ENCODE measurements at regions not wholly inside any gene's neighbourhood (a gene's known extent, or its start where the extent isn't known, plus 50 kb on each side); places are given as distances from the start of the nearest gene placed in this dataset.
"Not testable (repeated sequence)": the region's sequence is repeated elsewhere in the genome, so short reads cannot be mapped to it uniquely, and the experiment has no call there.

DNA sequence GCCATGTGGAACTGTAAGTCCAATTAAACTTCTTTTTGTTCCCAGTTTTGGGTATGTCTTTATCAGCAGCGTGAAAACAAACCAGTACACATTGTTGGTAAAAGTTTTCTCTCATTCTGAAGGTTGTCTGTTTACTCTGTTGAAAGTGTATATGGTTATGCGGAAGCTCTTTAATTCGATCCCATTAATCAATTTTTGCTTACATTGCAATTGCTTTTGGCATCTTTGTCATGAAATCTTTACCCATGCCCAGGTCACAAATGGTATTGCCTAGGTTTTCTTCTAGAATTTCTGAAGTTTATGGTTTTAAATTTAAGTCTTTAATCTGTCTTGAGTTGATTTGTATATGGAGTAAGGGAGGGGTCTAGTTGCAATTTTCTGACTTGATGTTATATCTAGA lies 1901.9 kb downstream of the MAT2B start:
- no peak for DNase-seq (ENCODE audit: low spot score)

DNA sequence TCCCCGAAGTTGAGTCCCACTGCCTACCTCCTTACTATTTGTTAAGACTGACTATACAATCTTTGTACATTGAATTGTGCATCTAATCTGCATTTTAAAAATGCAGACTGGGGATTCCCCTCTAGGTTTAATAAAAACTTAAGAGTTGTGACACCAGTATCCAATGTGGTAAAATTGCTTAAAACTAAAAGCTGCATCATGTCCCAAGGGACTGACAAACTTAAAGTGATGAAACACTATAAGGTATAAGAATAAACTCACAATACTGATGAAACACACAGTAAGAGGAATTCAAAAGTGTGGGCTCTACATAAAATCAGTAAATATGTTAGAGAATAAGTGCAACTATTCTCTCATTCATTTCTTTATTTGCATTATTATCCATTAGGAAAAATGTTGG lies 1905.1 kb downstream of the MAT2B start:
- DNase-seq (ENCODE audit: low spot score), result no peak

DNA sequence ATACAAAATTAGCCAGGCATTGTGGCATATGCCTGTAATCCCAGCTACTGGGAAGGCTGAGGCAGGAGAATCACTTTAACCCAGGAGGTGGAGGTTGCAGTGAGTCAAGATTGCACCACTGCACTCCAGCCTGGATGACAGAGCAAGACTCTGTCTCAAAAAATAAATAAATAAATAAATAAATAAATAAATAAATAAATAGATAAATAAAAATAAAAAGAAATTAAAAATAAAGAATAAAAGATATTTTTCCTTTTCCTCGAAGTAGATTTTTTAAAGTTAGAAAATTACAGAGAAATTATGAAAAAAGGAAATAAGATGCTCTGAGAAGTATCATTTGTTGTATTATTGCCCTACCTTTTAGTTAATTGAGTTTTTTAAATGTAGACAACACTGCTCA lies 1906.1 kb downstream of the MAT2B start:
- not testable (repeated sequence) for DNase-seq (ENCODE audit: low spot score)

DNA sequence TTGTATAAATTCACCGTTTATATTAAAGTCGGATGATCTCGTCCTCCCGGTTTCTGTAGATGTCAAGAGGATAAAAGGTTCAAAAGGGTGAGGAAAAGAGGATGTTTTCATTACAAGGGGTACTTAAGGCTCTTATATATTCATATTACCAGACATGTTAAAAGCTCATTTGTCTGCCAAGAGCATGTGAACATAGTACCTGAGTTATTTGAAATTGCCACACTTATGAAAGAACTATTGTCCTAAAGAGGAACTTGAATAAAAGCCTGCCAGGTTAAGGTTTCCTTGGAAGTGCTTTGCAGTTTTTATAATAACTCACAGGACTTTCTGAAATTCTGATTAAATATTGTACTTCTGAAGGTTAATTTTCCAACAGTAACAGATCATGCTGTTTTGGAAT lies 1915.1 kb downstream of the MAT2B start:
- DNase-seq (ENCODE audit: low spot score), result no peak

DNA sequence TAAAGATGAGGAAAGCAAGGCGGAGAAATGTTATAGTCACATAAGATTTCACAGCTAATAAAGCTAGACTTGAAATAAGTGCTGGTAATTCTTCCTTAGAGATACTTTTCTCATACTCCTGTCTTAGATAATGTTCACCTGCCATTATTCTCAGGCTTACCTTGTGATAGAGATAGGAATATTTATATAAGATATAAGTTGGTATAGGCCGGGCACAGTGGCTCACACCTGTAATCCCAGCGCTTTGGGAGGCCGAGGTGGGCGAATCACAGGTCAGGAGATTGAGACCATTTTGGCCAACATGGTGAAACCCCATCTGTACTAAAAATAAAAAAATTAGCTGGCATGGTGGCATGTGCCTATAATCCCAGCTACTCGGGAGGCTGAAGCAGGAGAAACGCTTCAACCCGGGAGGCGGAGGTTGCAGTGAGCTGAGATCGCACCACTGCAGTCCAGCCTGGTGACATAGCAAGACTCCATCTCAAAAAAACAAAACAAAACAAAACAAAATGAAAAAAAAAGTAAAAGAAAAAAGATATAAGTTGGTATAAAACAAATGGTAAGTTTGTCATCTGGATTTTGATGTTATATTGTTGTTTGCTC lies 1918.4 kb downstream of the MAT2B start:
- DNase-seq (ENCODE audit: low spot score), result no peak

DNA sequence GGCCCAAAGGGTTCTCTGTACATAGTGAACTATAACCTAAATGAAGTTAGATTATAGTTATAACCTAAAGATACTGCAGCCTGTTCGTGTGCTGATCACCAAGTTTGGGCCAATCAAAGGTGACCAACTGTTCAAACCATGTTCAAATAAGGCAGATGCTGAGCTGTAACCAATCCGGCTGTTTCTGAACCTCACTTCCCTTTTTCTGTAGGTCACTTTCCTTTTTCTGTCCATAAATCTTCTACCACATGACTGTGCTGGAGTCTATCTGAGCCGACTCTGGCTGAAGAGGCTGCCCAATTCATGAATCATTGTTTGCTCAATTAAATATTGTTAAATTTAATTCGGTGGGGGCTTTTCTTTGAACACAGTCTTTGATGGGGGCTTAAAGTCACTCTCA lies 1920.2 kb downstream of the MAT2B start:
- no peak for DNase-seq (ENCODE audit: low spot score)

DNA sequence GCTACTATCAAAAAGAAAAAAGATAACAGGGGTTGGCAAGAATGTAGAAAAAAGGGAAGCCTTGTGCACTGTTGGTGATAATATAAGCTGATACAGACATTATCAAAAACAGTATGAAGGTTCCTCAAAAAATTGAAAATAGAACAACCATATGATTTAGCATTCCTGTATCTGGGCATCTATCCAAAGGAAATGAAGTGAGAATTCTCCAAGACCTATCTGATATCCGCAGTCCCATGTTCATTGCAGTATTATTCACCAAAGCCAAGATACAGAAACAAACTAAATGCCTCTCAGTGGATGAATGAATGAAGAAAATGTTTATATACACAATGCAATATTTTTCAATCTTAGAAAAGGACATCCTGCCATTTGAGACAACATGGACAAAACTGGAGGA lies 1943.3 kb downstream of the MAT2B start:
- DNase-seq (ENCODE audit: low spot score), result no peak

DNA sequence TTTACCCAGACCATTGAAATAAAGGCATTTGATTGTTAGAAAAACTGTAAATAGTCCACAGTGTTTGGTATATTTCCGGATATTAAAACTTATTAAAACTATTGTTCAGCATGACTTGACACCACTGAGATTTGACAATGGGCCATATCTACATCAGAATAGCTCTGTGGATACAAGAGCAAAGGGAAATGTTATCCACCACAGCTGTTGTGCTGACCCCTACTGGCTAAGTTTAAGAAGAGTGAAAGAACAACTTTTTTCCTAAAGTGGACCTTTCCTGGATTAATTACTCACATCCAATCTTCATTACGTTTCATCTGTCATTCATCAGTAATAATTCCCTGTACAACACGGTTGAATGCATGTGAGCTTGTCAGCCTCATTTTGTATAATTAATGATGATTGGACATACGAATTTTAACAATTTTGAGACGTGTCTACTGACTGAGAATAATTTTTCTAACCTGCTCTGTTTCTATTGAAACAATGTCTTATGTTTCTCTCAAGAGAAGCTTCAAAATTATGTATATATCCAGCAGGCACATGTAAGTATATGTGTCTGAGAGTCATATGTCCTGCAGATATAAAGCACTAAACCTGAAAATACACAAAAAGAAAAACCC lies 1952.6 kb downstream of the MAT2B start:
- DNase-seq (ENCODE audit: low spot score), result peak; percentile 10

DNA sequence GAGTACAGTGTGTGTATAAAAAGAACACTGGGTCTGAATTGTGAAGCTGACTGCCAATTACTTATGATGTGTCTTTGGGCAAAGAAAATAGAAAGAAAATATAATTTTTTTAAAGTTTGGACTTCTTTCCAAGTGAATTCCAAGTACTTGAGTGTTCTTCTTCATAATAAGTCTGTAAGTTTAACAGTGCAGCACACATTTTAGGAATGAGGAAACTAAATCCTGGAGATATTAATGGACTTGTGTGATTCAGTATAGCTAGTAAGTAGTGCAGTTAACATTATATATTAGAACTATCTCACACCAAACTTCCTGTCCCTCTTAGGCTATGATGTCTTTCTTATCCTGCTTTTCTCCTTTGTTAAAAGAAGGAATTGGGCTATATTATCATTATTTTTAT lies 1953.8 kb downstream of the MAT2B start:
- no peak for DNase-seq (ENCODE audit: low spot score)

DNA sequence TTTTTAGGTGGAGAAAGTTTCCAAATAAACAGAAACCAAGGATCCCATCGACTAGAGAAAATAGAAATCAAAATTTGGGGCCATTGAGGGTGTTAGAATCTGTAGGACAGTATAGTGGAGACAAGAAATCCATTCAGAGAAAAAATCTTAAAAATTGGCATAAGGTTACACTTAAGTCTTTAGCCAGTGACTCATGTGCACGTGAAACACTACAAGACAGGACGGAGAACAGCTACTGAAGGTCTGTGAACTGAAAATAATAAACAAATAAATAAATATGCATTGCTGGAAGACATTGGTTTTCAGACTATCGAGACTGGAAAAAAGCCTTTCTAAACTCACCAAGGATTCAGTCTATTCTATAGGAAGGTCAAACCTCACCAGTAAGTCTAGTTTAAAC lies 1955.5 kb downstream of the MAT2B start:
- no peak for DNase-seq (ENCODE audit: low spot score)

DNA sequence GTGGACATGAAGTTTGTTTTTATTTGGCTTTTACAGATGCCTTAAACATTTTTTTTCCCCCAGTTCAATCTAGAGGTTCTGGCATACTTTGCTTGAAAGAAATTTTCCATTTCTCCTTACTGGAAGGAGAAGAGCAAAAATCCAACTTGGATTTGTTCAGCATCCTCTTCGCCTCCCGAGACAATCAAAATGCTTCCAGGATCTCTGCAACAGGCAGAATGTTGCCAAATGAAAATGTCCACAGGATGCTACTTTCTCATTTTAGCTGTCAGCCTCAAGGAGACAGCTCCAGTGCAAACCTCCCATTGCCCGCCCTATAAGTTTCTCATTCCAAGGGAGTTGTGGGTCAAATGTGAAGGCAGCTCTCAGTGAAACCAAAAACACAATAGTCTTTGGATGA lies 1972.1 kb downstream of the MAT2B start:
- DNase-seq (ENCODE audit: low spot score), result no peak

DNA sequence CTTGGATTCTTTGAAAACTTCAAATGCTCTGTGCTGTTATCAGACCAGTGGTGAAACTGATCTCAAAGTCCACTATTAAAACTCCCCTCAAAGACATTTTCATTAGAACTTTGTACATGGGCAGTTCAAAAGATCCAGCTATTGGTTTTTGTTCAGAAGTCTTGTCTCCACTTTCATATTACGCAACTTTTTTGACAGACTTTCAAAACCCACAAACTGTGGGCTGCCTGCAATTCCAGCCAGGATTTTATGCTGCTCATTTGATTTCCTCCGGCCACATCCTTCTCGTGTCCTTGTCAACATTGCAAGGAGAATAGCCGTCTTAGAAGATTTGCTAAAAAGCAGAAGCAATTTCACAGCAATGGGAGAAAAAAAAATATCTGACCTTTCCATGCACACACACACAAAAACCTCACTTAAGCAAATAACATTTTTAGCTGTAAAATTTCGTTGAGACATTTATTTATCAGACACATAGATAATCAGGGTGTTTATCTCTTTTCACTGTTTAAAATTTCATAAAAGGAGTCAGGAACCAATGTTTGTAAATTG lies 1990.5 kb downstream of the MAT2B start:
- DNase-seq (ENCODE audit: low spot score), result no peak

DNA sequence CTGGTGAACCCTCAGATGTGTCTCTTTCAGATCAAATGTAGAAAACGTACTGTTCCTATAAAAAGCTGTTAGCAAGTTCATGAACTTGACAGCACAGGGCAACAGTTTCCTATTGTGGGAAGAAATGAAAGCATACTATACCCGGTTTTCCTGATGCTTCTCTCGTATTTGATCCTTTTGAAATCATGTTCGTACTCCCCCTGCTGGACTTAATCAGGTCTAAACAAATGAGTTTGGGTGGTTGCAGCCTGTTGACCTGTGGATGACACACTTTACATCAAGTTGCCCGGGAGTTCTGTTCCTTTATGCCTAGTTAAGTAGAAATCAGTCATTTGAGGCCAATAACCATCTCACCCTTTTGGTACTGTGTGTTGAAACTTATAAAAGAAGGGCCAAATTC lies 1992.3 kb downstream of the MAT2B start:
- no peak for DNase-seq (ENCODE audit: low spot score)

DNA sequence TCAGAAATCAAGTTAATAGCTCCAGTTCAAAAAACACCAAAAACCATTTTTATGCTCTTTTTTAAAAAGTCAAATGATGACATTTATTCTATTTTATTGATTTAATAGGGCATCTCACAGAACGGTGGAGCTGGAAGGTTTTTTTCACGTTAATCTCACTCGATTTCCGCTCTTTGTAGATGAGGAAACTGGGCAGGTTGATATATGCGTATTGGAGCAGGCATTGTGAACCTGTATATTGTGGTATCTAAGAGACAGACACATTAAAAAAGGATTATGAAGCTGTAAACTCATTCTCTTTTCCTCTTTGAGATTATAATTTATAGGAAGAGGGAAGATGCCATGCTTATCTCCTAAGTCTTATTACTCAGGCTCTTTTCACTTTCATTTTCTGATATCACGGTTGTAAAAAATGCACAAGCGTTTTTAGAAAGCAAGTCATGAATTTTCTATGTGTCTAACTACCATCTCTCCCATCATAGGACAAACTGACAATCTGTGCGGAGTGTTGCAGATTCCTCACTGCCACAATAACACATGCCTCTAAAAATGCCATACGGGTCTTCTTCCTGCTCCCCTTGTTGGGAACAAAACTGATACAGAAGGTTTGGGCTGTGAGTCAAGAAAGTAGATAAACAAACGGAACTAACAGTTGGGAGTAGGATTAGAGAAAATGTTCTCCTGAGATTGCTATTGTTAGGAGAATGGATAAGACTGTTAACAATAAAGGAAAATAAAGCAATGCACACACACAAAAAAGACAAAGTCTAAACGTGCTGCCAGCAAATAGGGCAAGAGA lies 1997.7 kb downstream of the MAT2B start:
- DNase-seq (ENCODE audit: low spot score), result no peak

DNA sequence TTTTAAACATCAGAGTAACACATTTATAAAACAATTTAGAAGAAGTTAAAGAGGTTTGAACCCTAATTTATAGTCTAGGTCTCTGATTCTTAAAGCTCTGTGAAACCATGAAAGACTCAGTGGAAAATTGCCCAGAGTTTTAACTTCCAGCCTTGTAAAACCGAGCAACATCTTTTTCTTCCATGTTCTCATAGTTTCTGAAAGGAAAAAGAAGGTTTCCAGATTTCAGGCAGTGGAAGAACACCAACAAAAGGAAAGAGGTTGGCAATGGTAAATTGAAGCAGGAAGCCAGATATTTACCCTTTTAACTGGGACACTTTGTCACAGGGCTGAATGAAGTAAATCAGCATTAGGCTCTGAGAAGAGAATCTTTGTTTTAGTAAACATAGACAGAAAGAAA lies 1999.3 kb downstream of the MAT2B start:
- DNase-seq (ENCODE audit: low spot score), result no peak

DNA sequence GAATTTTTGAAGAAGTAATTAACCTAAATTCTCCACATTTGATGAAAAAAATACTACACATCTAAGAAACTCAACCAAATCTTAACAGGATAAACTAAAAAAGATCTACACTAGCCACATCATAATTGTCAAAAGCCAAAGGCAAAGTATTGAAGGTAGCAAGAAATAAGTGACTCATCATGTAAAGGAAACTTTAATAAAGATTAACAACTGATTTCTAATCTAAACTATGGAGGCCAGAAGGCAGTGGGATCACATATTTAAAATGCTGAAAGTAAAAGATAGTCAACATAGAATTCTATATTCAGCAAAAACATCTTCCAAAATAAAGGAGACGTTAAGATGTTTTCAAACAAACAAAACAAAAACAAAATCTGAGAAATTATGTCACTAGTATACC lies 2002.9 kb downstream of the MAT2B start:
- DNase-seq (ENCODE audit: low spot score), result no peak

DNA sequence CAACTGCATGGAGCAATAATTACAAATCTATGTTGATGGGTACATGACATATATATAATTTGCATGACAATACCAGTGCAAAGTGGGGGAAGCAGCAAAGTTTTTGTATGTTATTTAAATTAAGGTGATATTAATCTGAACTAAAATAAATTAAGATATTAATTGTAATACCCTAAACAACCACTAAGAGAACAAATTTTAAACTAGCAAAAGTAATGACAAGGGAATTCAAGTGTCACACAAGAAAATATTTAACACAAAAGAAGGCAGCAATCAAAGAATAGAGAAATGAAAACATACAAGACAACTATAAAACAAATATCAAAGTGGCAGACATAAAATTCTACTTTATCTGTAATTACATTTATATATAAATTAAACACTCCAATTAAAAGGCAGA lies 2003.4 kb downstream of the MAT2B start:
- DNase-seq (ENCODE audit: low spot score), result no peak

DNA sequence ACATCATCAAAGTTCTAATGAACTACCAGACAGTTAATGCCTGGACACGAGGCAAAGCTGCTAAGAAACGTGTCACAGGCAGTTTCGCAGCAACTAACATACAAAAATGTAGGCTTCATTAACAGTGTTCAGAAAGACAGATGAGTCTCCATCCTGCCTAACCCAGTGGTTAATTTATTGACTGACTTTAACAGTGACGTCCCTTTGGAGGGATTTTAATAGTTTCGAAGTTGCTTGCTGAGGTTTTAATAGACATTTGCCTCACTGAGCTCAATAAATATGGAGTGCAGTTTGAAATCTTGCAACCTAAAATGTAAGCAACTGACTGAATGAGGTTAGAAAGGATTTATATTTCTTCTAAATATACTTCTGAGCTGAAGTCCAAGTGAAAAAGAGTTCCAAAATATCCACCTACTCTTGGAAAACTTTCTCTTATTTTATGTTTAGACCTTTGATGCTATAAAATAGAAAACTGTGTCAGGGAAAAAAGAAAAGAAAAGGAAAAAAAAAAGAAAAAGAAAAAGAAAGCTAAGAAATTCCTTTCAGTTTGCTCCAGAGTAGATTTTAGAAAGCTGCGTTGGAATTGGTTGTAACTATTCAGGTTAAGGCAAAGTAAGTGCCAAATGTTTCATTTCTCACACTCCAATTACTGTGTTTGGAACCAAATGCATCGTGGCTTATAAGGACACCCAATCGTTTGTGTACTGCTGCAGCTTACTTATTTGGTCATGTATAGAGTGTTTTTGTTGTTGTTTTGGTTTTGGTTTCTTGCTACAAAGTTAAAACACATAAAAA lies 2016.6 kb downstream of the MAT2B start:
- no peak for DNase-seq (ENCODE audit: low spot score)

DNA sequence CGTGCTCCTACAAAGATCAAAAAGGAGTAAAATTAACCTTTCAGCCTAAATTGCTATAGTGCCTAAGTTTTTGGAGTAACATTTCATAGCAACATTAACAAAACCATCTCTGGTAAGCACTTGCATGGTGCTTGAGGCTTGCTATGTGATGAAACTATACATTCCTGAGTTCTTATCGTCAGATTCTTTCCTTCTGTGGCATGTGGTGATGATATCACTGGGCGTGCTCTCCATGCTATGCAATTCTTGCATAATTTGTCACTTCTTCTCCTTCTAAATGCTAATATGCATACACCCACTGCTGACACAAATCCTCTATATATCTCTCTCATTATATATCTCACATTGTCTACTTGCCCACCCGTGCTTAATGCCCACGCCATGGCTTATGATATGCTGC lies 2019.9 kb downstream of the MAT2B start:
- no peak for DNase-seq (ENCODE audit: low spot score)

DNA sequence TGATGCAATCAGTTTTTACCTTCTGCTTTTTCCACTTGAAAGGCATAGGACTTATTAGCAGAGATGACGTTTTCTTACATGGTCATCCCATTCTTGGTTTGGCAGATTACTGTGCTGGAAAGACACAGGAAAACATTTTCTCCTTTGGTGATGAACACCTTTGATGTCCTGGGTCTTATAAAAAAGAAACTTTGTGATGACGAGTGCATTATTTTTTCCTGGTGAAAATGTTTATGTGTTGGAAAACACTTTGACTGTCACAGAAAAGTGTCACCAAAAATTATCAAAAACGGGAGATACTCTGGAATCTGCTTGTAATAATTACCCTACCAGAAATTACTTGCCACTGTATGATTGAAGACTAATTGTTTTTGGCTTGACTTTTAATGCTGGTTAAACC lies 2020.9 kb downstream of the MAT2B start:
- no peak for DNase-seq (ENCODE audit: low spot score)

DNA sequence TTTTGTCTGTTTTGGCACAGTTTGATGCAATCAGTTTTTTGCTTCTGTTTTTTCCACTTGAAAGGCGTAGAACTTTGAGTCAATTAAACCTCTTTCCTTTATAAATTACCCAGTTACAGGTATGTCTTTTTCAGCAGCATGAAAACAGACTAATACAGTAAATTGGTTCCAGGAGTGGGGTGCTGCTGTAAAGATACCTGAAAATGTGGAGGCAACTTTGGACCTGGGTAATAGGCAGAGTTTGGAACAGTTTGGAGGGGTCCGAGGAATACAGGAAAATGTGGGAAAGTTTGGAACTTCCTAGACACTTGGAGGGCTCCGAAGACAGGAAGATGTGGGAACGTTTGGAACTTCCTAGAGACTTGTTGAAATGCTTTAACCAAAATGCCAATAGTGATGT lies 2022.2 kb downstream of the MAT2B start:
- no peak for DNase-seq (ENCODE audit: low spot score)

DNA sequence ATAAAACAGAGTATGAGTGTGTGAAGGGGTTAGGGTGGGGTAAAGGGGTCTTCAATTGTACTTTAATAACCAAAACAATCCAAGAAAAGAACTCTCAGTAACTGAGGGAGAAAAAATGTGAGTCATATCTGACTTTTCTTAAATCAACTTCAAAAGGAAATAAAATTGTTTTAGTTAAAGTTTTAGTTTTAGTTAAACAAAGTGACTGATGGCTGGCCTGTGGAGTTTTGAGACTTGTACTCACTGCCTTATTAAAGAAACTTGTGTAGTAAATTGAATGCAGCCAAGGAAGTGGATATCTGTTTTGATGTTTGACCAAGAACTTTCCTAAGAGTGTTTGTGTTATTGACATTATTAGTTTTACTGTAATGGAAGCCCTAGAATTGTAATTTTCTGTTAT lies 2032.6 kb downstream of the MAT2B start:
- DNase-seq (ENCODE audit: low spot score), result no peak

DNA sequence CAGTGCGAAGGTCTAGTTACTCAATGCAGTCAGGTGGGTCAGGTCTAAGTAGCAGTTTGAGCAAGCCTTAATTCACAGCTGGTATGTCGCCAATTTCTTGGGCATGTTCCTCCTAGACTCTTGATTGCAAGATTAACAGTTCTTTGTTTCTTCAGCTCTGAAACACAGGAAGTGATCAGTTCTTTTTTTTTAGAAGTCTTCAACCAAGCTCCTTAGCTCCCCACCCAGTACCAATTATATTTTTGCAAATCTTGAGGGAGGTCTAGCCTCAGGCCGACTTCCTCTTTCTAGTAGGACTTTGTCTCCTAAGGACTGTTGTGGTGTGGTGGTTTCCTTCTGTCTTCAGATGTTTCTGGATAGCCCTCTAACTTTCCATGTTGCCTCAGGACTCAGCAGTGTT lies 2054.2 kb downstream of the MAT2B start:
- no peak for DNase-seq (ENCODE audit: low spot score)
